OCI-LY1 (cell line): ENCODE measurements at regions not wholly inside any gene's neighbourhood (a gene's known extent, or its start where the extent isn't known, plus 50 kb on each side); places are given as distances from the start of the nearest gene placed in this dataset.

Experiments
- H2AFZ ChIP-seq: fragments of 200-600 bp; sonication (generic), shearing (Covaris generic); 2 replicates; pipeline ENCODE4 v1.6.0; 2014; ENCODE audit warnings: antibody characterized with exemption, mild to moderate bottlenecking, low read length
- H3F3A ChIP-seq: fragments of 200-600 bp; sonication (generic), shearing (Covaris generic); 2 replicates; pipeline ENCODE4 v1.6.0; 2014; ENCODE audit warnings: mild to moderate bottlenecking, antibody characterized with exemption, low read length, moderate library complexity; ENCODE audit not compliant: insufficient read depth
- H3K27ac ChIP-seq: fragments of 200-600 bp; sonication (generic); 2 replicates; pipeline ENCODE4 v1.5.1; 2014; ENCODE audit warnings: low read length, mixed run types, mild to moderate bottlenecking, low read depth; ENCODE audit not compliant: poor library complexity, severe bottlenecking
- H3K27me3 ChIP-seq: fragments of 200-600 bp; sonication (generic); 2 replicates; pipeline ENCODE4 v1.6.0; 2014; ENCODE audit warnings: antibody characterized with exemption, mild to moderate bottlenecking, low read length, moderate library complexity; ENCODE audit not compliant: insufficient read depth
- H3K36me3 ChIP-seq: fragments of 200-600 bp; sonication (generic); 2 replicates; pipeline ENCODE4 v1.6.1; 2014; ENCODE audit warnings: mild to moderate bottlenecking, antibody characterized with exemption, low read length, moderate library complexity, mixed read lengths; ENCODE audit not compliant: insufficient read depth
- H3K4me1 ChIP-seq: fragments of 200-600 bp; sonication (generic); 2 replicates; pipeline ENCODE4 v1.5.1; 2014; ENCODE audit warnings: mild to moderate bottlenecking, low read length, moderate library complexity; ENCODE audit not compliant: insufficient read depth, severe bottlenecking
- H3K4me2 ChIP-seq: fragments of 200-600 bp; sonication (generic), shearing (Covaris generic); 2 replicates; pipeline ENCODE4 v1.6.1; 2014; ENCODE audit warnings: low read length
- H3K4me3 ChIP-seq: fragments of 200-600 bp; sonication (generic); 2 replicates; pipeline ENCODE4 v1.5.1; 2014; ENCODE audit warnings: low read length, low read depth, mild to moderate bottlenecking, mixed read lengths; ENCODE audit not compliant: poor library complexity, severe bottlenecking
- H3K79me2 ChIP-seq: fragments of 200-600 bp; shearing (Covaris generic); 2 replicates; pipeline ENCODE4 v1.6.1; 2016; ENCODE audit warnings: mixed run types, low read length, mixed read lengths; ENCODE audit not compliant: insufficient read depth
- H3K9ac ChIP-seq: fragments of 200-600 bp; sonication (generic), shearing (Covaris generic); 2 replicates; pipeline ENCODE4 v1.6.1; 2014; ENCODE audit warnings: mild to moderate bottlenecking, low read length, mixed read lengths
- H3K9me2 ChIP-seq: fragments of 200-600 bp; sonication (generic), shearing (Covaris generic); 2 replicates; pipeline ENCODE4 v1.6.1; 2014; ENCODE audit warnings: low read depth, mild to moderate bottlenecking, low read length, mixed read lengths
- H3K9me3 ChIP-seq: fragments of 200-600 bp; shearing (Covaris generic); 2 replicates; pipeline ENCODE4 v1.6.1; 2014; ENCODE audit warnings: low read length, mixed read lengths
- H4K20me1 ChIP-seq: fragments of 200-600 bp; sonication (generic), shearing (Covaris generic); 2 replicates; pipeline ENCODE4 v1.6.0; 2016; ENCODE audit warnings: mild to moderate bottlenecking, low read length; ENCODE audit not compliant: insufficient read depth
- CTCF ChIP-seq: fragments of 200-600 bp; sonication (generic), shearing (Covaris generic); IDR thresholded peaks from 2 replicates; pipeline ENCODE4 v1.5.1; 2017; ENCODE audit warnings: mild to moderate bottlenecking, antibody characterized with exemption, low read length, moderate library complexity, mixed read lengths
- EZH2 ChIP-seq: fragments of 200-600 bp; sonication (generic), shearing (Covaris generic); IDR thresholded peaks from 2 replicates; pipeline ENCODE4 v1.8.0; 2017; ENCODE audit warnings: borderline replicate concordance, mixed run types, mild to moderate bottlenecking, antibody characterized with exemption, low read length, moderate library complexity, mixed read lengths

GRCh38 chr16:85210423-85211169 is 98.3 kb upstream of the CIBAR2 start:
- Histone ChIP-seq H3K36me3 (no peaks in the 10 kb centered on the region), H3K9me2 (no peaks in the 10 kb centered on the region), H3K9ac (no peak overlapping the region), H3K27ac (no peak overlapping the region), H3K27me3 (peaks cover 5% of the 10 kb centered on the region; the same call in 1 of the 2 replicates), H3K4me1 (no peaks in the 10 kb centered on the region), H3F3A (no peaks in the 10 kb centered on the region), H3K79me2 (no peaks in the 10 kb centered on the region), H4K20me1 (no peaks in the 10 kb centered on the region), H3K4me2 (no peak overlapping the region), H2AFZ (no peak overlapping the region), H3K4me3 (no peak overlapping the region), H3K9me3 (no peaks in the 10 kb centered on the region)
- no peak for TF ChIP-seq CTCF
- no peak for TF ChIP-seq EZH2

GRCh38 chr16:85211271-85211801 is 99.1 kb upstream of the CIBAR2 start:
- H3K27ac ChIP-seq: no peak overlapping the region
- H3K4me1 ChIP-seq: no peaks in the 10 kb centered on the region
- no peaks in the 10 kb centered on the region for H3K9me2 ChIP-seq
- TF ChIP-seq EZH2 (no peak), CTCF (no peak)
- H3K4me2 ChIP-seq: no peak overlapping the region
- H3K27me3 ChIP-seq: peaks cover 5% of the 10 kb centered on the region; the same call in 1 of the 2 replicates
- no peak overlapping the region for H3K9ac ChIP-seq
- H3F3A ChIP-seq: no peaks in the 10 kb centered on the region
- no peak overlapping the region for H3K4me3 ChIP-seq
- H3K79me2 ChIP-seq: no peaks in the 10 kb centered on the region
- H3K9me3 ChIP-seq: no peaks in the 10 kb centered on the region
- no peaks in the 10 kb centered on the region for H4K20me1 ChIP-seq
- H2AFZ ChIP-seq: no peak overlapping the region
- H3K36me3 ChIP-seq: no peaks in the 10 kb centered on the region

GRCh38 chr16:85213926-85214675 is 101.8 kb upstream of the CIBAR2 start:
- no peaks in the 10 kb centered on the region for H3F3A ChIP-seq
- H3K79me2 ChIP-seq: no peaks in the 10 kb centered on the region
- TF ChIP-seq CTCF (no peak), EZH2 (no peak)
- H2AFZ ChIP-seq: no peak overlapping the region
- H3K4me2 ChIP-seq: no peak overlapping the region
- no peak overlapping the region for H3K9ac ChIP-seq
- H3K36me3 ChIP-seq: no peaks in the 10 kb centered on the region
- H3K27ac ChIP-seq: no peak overlapping the region
- peaks cover 3% of the 10 kb centered on the region; the same call in 1 of the 2 replicates for H3K27me3 ChIP-seq
- H3K4me3 ChIP-seq: no peak overlapping the region
- no peaks in the 10 kb centered on the region for H4K20me1 ChIP-seq
- H3K9me3 ChIP-seq: no peaks in the 10 kb centered on the region
- H3K9me2 ChIP-seq: no peaks in the 10 kb centered on the region
- H3K4me1 ChIP-seq: no peaks in the 10 kb centered on the region
